H1 (cell line): ENCODE measurements at regions not wholly inside any gene's neighbourhood (a gene's known extent, or its start where the extent isn't known, plus 50 kb on each side); places are given as distances from the start of the nearest gene placed in this dataset.

Experiments used
- ASH2L ChIP-seq: fragments of 200-600, 300-600 bp; sonication (generic); IDR thresholded peaks from one replicate; pipeline ENCODE4 v1.7.1; 2017; ENCODE audit warnings: low read length
- CBX5 ChIP-seq: fragments of 300-800, 300-1000 bp; sonication (generic); IDR thresholded peaks from 2 replicates; pipeline ENCODE4 v1.7.1; 2016; ENCODE audit warnings: antibody characterized with exemption, low read length, low read depth
- EZH2 ChIP-seq: fragments of 200-600 bp; sonication (generic); IDR thresholded peaks from 2 replicates; pipeline ENCODE4 v1.7.1; 2012; ENCODE audit warnings: low read depth, mild to moderate bottlenecking, moderate library complexity, low read length, inconsistent platforms; ENCODE audit not compliant: severe bottlenecking
- PHF8 ChIP-seq: fragments of 200-600 bp; sonication (generic); conservative IDR thresholded peaks from 2 replicates; pipeline ENCODE4 v1.7.1; 2012; ENCODE audit warnings: low read depth, mild to moderate bottlenecking, inconsistent platforms, low read length, moderate library complexity
- RBBP5 ChIP-seq: IDR thresholded peaks from 2 replicates; pipeline ENCODE4 v1.7.1; 2012; ENCODE audit warnings: low read depth, mild to moderate bottlenecking, inconsistent platforms, low read length, moderate library complexity, borderline replicate concordance
- YY1 ChIP-seq: IDR thresholded peaks from 2 replicates; pipeline ENCODE4 v1.6.1; 2011; ENCODE audit warnings: low read depth, mild to moderate bottlenecking, low read length
- TF ChIP-seq, protein P1 (sequence below), 3 experiments: IDR thresholded peaks; 1 replicate in 2 of 3; 2 replicates in 1 of 3; pipeline versions ENCODE4 v1.5.1 to v1.6.1; 2011; ENCODE audit warnings: low read length in 3 of 3, mild to moderate bottlenecking in 3 of 3, inconsistent platforms in 2 of 3, low read depth in 1 of 3, moderate library complexity in 1 of 3; ENCODE audit not compliant: insufficient read depth in 1 of 3; ENCODE audit errors: control extremely low read depth in 1 of 3
- TF ChIP-seq, protein P2 (sequence below): IDR thresholded peaks from 2 replicates; pipeline ENCODE4 v1.6.1; 2011; ENCODE audit warnings: low read depth, mild to moderate bottlenecking, low read length; ENCODE audit not compliant: insufficient read depth

DNA sequence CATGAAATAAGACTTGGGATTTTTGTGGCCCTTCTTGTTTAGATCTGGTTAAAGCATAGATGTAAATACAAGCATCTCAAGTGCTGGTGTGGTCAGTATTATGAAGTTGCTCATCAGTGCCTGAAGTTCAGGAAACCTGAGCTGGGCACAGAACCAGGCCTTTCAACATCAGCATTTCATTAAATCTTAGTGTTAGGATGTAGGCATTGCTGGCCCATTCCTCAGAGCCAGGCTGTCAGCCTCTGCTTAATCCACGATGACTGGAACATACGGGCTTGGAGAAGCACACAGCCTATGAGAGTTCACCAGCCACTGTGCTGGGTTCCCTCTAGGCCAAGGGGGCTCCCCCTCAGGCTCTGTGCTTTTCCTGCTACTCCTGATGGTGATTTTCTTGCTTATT is 270.2 kb downstream of the EN1 start:
- TF ChIP-seq ASH2L (no peak), RBBP5 (no peak), CBX5 (no peak), YY1 (no peak), EZH2 (no peak), PHF8 (no peak)
- TF ChIP-seq, protein P1, sequence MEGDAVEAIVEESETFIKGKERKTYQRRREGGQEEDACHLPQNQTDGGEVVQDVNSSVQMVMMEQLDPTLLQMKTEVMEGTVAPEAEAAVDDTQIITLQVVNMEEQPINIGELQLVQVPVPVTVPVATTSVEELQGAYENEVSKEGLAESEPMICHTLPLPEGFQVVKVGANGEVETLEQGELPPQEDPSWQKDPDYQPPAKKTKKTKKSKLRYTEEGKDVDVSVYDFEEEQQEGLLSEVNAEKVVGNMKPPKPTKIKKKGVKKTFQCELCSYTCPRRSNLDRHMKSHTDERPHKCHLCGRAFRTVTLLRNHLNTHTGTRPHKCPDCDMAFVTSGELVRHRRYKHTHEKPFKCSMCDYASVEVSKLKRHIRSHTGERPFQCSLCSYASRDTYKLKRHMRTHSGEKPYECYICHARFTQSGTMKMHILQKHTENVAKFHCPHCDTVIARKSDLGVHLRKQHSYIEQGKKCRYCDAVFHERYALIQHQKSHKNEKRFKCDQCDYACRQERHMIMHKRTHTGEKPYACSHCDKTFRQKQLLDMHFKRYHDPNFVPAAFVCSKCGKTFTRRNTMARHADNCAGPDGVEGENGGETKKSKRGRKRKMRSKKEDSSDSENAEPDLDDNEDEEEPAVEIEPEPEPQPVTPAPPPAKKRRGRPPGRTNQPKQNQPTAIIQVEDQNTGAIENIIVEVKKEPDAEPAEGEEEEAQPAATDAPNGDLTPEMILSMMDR (IDR thresholded peaks at IDR 0.05; ENCODE audit: control extremely low read depth in 1 of 3, insufficient read depth in 1 of 3, low read depth in 1 of 3, low read length in 3 of 3) = no peak
- TF ChIP-seq, protein P2, sequence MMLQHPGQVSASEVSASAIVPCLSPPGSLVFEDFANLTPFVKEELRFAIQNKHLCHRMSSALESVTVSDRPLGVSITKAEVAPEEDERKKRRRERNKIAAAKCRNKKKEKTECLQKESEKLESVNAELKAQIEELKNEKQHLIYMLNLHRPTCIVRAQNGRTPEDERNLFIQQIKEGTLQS = no peak
